ENCODE measurements at regions not wholly inside any gene's neighbourhood (a gene's known extent, or its start where the extent isn't known, plus 50 kb on each side); places are given as distances from the start of the nearest gene placed in this dataset.

DNA sequence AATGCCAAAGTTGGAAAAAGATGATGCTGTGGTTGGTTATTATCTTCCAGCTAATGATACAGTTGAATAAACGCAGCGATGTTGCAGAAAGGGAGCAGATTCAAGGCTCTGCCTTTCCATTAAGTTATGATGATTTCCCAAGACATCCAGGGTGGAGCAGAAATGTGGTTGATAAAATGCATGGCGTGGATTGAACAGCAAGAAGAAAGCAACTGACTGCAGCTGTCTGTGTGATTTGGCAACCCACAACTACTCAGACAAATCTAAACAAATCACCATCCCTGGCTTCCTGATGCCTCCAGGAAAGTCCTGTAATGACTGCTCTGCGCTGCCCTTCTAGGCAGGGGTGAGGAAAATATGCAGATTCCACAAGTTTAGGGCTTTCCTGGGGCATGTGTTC is 166.3 kb downstream of the NRP2 start:
- TF ChIP-seq, protein P1, sequence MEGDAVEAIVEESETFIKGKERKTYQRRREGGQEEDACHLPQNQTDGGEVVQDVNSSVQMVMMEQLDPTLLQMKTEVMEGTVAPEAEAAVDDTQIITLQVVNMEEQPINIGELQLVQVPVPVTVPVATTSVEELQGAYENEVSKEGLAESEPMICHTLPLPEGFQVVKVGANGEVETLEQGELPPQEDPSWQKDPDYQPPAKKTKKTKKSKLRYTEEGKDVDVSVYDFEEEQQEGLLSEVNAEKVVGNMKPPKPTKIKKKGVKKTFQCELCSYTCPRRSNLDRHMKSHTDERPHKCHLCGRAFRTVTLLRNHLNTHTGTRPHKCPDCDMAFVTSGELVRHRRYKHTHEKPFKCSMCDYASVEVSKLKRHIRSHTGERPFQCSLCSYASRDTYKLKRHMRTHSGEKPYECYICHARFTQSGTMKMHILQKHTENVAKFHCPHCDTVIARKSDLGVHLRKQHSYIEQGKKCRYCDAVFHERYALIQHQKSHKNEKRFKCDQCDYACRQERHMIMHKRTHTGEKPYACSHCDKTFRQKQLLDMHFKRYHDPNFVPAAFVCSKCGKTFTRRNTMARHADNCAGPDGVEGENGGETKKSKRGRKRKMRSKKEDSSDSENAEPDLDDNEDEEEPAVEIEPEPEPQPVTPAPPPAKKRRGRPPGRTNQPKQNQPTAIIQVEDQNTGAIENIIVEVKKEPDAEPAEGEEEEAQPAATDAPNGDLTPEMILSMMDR (IDR thresholded peaks at IDR 0.05 in 4 of 5, conservative IDR thresholded peaks at IDR 0.05 in 1 of 5) = no peak
- TF ChIP-seq POLR2A (IDR thresholded peaks at IDR 0.05) = no peak

Data from gastrocnemius medialis (tissue), 4 donors.